Colonic mucosa (tissue), 4 donors: ENCODE measurements at regions not wholly inside any gene's neighbourhood (a gene's known extent, or its start where the extent isn't known, plus 50 kb on each side); places are given as distances from the start of the nearest gene placed in this dataset.

Experiments used
- DNase-seq: peaks from one replicate; pipeline ENCODE4 v3.0.0-alpha.2; 2020
- H3K27ac ChIP-seq: fragments of 200-600 bp; one replicate; pipeline ENCODE4 v1.8.0; 2021
- H3K27me3 ChIP-seq: fragments of 200-600 bp; one replicate; pipeline ENCODE4 v1.8.0; 2021
- H3K36me3 ChIP-seq: fragments of 200-600 bp; one replicate; pipeline ENCODE4 v1.8.0; 2021
- H3K4me1 ChIP-seq: fragments of 200-600 bp; one replicate; pipeline ENCODE4 v1.8.0; 2021; ENCODE audit warnings: mild to moderate bottlenecking
- H3K4me3 ChIP-seq: fragments of 200-600 bp; one replicate; pipeline ENCODE4 v1.8.0; 2021
- H3K9ac ChIP-seq, 2 donors: one replicate each; pipeline ENCODE4 v1.7.0; 2013; ENCODE audit warnings: control low read depth in 2 of 2, low read depth in 2 of 2, low read length in 2 of 2
- H3K9me3 ChIP-seq: fragments of 200-600 bp; one replicate; pipeline ENCODE4 v1.8.0; 2021
- CTCF ChIP-seq: fragments of 200-600 bp; IDR thresholded peaks from one replicate; pipeline ENCODE4 v1.8.0; 2022; ENCODE audit warnings: antibody characterized with exemption, mild to moderate bottlenecking
- intact Hi-C: fragments of 100-400 bp; cut with DNase I; formaldehyde crosslinking; loops from one replicate; pipeline ENCODE4 v1.14.1; 2022
- donor health status: healthy.
- donor health status: DM: no; HTN: no; CAD: no.
- donor health status: DM: no; HTN: no; CAD: no.

DNA sequence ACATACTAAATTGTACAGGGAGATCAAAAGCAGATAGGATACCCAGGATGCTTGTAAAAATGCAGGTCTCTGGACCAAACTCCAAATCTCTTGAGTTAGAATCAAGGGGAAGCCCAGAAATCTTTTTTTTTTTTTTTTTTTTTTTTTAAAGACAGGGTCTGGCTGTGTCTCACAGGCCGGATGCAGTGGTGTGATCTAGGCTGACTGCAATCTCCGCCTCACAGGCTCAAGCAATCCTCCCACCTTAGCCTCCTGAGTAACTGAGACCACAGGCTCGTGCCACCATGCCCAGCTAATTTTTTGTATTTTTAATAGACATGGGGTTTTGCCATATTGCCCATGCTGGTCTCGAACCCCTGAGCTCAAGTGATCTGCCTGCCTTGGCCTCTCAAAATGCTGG lies 373.5 kb downstream of the SHQ1 start:
- no peak overlapping the region for H3K9ac ChIP-seq
- no peaks in the 10 kb centered on the region for H3K27me3 ChIP-seq
- no peak for DNase-seq
- no peaks in the 10 kb centered on the region for H3K9me3 ChIP-seq
- H3K36me3 ChIP-seq = no peaks in the 10 kb centered on the region
- no peak overlapping the region for H3K4me3 ChIP-seq
- intact Hi-C loops = no loop called here
- no peak overlapping the region for H3K27ac ChIP-seq
- H3K4me1 ChIP-seq = no peaks in the 10 kb centered on the region
- TF ChIP-seq CTCF = no peak

GRCh38 chr3:72473156-72473555 lies 375.1 kb downstream of the SHQ1 start:
- H3K27me3 ChIP-seq = no peaks in the 10 kb centered on the region
- intact Hi-C loops = no loop called here
- no peaks in the 10 kb centered on the region for H3K4me1 ChIP-seq
- H3K36me3 ChIP-seq = no peaks in the 10 kb centered on the region
- H3K27ac ChIP-seq = no peak overlapping the region
- DNase-seq = no peak
- no peak overlapping the region for H3K4me3 ChIP-seq
- H3K9ac ChIP-seq = no peak overlapping the region
- TF ChIP-seq CTCF = no peak
- H3K9me3 ChIP-seq = no peaks in the 10 kb centered on the region

DNA sequence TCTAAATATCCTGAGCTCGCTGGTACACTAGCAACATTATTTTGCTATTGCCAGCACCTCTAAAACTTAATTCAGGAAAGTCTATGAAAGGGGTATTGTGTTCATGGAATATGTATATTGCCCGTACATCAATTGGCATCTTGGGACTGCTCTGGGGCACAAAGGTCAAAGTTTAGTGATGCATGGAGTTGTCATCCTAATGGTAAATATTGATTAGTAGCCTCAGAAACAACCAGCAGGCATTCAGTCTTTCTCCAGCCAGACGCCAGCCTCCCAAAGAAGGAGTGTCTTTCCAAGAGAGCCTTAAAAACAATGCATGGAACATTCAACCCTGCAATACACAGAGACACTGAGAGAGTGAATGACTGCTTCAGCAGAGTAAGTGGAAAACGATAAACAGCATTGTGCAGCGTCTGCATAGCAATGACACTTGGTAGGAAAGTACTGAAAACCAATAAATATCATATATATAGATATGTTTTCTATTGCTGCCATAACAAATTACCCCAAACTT lies 377.3 kb downstream of the SHQ1 start:
- Histone ChIP-seq H3K9ac (no peak overlapping the region), H3K27ac (no peak overlapping the region), H3K36me3 (no peaks in the 10 kb centered on the region), H3K27me3 (no peaks in the 10 kb centered on the region), H3K4me3 (no peak overlapping the region), H3K9me3 (no peaks in the 10 kb centered on the region), H3K4me1 (no peaks in the 10 kb centered on the region)
- DNase-seq = no peak
- no peak for TF ChIP-seq CTCF
- intact Hi-C loops = no loop called here

GRCh38 chr3:72465853-72466252 lies 382.4 kb downstream of the SHQ1 start:
- TF ChIP-seq CTCF = no peak
- Histone ChIP-seq H3K9ac (no peak overlapping the region), H3K27ac (no peak overlapping the region), H3K36me3 (no peaks in the 10 kb centered on the region), H3K4me3 (no peak overlapping the region), H3K4me1 (no peaks in the 10 kb centered on the region), H3K9me3 (no peaks in the 10 kb centered on the region), H3K27me3 (no peaks in the 10 kb centered on the region)
- DNase-seq = no peak
- intact Hi-C loops = no loop called here

DNA sequence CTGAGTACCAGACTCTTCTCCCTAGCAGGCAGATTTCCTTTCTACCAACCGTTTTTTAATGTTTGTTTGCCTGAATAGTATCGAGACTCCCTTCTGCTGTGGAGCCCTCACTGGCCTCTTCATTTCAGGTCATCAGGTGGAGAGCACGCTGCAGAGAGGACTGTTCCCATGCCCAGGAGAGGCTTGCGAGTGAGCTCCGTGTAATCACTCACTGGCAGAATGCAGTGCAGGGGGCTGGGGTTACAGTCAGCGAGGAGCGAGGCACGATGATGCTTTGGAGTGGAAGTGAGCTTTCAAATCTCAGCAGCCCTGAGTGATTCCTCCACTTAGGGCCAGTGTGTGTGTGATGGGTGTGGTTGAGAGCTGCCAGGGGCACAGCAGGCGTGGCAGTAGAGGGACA lies 385.2 kb downstream of the SHQ1 start:
- H3K9me3 ChIP-seq = no peaks in the 10 kb centered on the region
- intact Hi-C loops = no loop called here
- H3K4me3 ChIP-seq = no peak overlapping the region
- TF ChIP-seq CTCF = no peak
- no peak overlapping the region for H3K27ac ChIP-seq
- H3K9ac ChIP-seq = no peak overlapping the region
- no peak for DNase-seq
- H3K27me3 ChIP-seq = no peaks in the 10 kb centered on the region
- no peaks in the 10 kb centered on the region for H3K36me3 ChIP-seq
- peaks cover 2% of the 10 kb centered on the region for H3K4me1 ChIP-seq

GRCh38 chr3:72462595-72463011 lies 385.6 kb downstream of the SHQ1 start:
- no peak for DNase-seq
- H3K9ac ChIP-seq = no peak overlapping the region

More at GRCh38 chr3:72462595-72463011, 385.6 kb downstream of the SHQ1 start:
- Histone ChIP-seq H3K36me3 (no peaks in the 10 kb centered on the region), H3K4me3 (no peak overlapping the region), H3K9me3 (no peaks in the 10 kb centered on the region), H3K27ac (no peak overlapping the region), H3K4me1 (peaks cover 6% of the 10 kb centered on the region), H3K27me3 (no peaks in the 10 kb centered on the region)
- no peak for TF ChIP-seq CTCF
- intact Hi-C loops = no loop called here
